Spleen (tissue), 7 donors: ENCODE measurements at regions not wholly inside any gene's neighbourhood (a gene's known extent, or its start where the extent isn't known, plus 50 kb on each side); places are given as distances from the start of the nearest gene placed in this dataset.

Experiments used
- CTCF ChIP-seq, 11 experiments: fragments of 200-600 bp in 7 of 11; fragments of 450-650 bp in 4 of 11; sonication (generic) in 4 of 11; IDR thresholded peaks in 8 of 11; conservative IDR thresholded peaks in 3 of 11; 1 replicate in 7 of 11; 2 replicates in 4 of 11; pipeline versions ENCODE4 v1.4.0 to v1.8.0; 2016 to 2021; ENCODE audit warnings: antibody characterized with exemption in 11 of 11, inconsistent platforms in 4 of 11, mild to moderate bottlenecking in 1 of 11
- POLR2A ChIP-seq, 3 donors: fragments of 450-650 bp; IDR thresholded peaks; one replicate each; pipeline ENCODE4 v1.5.1; 2017; ENCODE audit warnings: antibody characterized with exemption in 3 of 3, mild to moderate bottlenecking in 1 of 3
- POLR2AphosphoS5 ChIP-seq, 3 donors: sonication (generic); formaldehyde crosslinking; IDR thresholded peaks; one replicate each; pipeline ENCODE4 v1.5.1; 2017; ENCODE audit warnings: antibody characterized with exemption in 3 of 3
- donor health status: DM: no; HTN: no; CAD: no; lungs with moderate emphysema.
- donor health status: DM: no; HTN: no; CAD: no.
- donor health status: DM: no; HTN: no; CAD: no.

- TF ChIP-seq POLR2AphosphoS5 (IDR thresholded peaks at IDR 0.05): no peak
- no peak for TF ChIP-seq CTCF (IDR thresholded peaks at IDR 0.05 in 8 of 11, conservative IDR thresholded peaks at IDR 0.05 in 3 of 11)
- no peak for TF ChIP-seq POLR2A (IDR thresholded peaks at IDR 0.05)
Observed at GRCh38 chr6:84445068-84445467, 217.6 kb upstream of the CEP162 start.
